ENCODE measurements at regions not wholly inside any gene's neighbourhood (a gene's known extent, or its start where the extent isn't known, plus 50 kb on each side); places are given as distances from the start of the nearest gene placed in this dataset.
"Not testable (repeated sequence)": the region's sequence is repeated elsewhere in the genome, so short reads cannot be mapped to it uniquely, and the experiment has no call there.

DNA sequence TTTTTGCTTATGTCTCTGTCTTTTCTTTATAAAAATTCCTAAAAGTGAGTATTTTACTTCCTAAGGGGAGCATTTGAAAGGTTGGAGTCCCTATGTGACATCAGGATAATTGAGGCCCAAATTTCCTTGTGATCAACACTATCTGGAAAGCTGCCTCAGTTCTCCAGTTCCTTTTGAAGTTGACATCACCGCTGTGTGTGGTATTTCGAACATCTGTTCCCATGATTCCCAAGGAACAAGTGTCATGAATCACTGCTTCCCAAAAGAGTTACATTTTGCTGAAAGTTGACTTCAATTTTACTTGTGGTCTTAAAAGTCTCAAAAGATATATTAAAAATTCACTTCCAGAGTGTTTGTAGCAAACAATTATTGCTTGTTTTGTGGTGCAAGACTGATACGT, 452.1 kb upstream of the RGMB start:
- H3K79me2 ChIP-seq (ENCODE audit: insufficient read depth, low read length) = no peaks in the 10 kb centered on the region
- Mint-ChIP-seq H3K4me1 (no peaks in the 10 kb centered on the region), H3K4me3 (no peak overlapping the region), H3K27me3 (ENCODE audit: low read depth in 3 of 3) (no peaks in the 10 kb centered on the region), H3K27ac (no peak overlapping the region), H3K9me3 (peaks cover 0 to 7% (median 2%) of the 10 kb centered on the region in 7 donors), H3K36me3 (no peaks in the 10 kb centered on the region)
- no peaks in the 10 kb centered on the region for H4K20me1 ChIP-seq (ENCODE audit: insufficient read depth, low read length)
- H3K9me3 ChIP-seq (replicated peaks in 1 of 2; ENCODE audit: control insufficient read depth in 1 of 2, insufficient read depth in 1 of 2, low read length in 2 of 2) = peaks cover 0 to 2% of the 10 kb centered on the region in 2 donors
- no peak overlapping the region for H3K27ac ChIP-seq (ENCODE audit: low read depth in 1 of 2, low read length in 2 of 2)
- no peak overlapping the region for H3K9ac ChIP-seq (ENCODE audit: insufficient read depth, low read length, poor library complexity, severe bottlenecking)
- no peaks in the 10 kb centered on the region for H3K27me3 ChIP-seq (ENCODE audit: control insufficient read depth in 2 of 2, insufficient read depth in 2 of 2, low read length in 2 of 2)
- H2AFZ ChIP-seq (ENCODE audit: insufficient read depth, low read depth, low read length, poor library complexity, severe bottlenecking) = no peak overlapping the region
- WGBS (ENCODE audit: insufficient coverage) = 92% methylated on average over 2 of the region's 3 CpGs
- no peak for DNase-seq
- H3K4me2 ChIP-seq (replicated peaks; ENCODE audit: extremely low read depth, low read length, poor library complexity, severe bottlenecking) = no peak overlapping the region
- no peak overlapping the region for H3K4me3 ChIP-seq (replicated peaks in 1 of 3; ENCODE audit: low read depth in 2 of 3, low read length in 3 of 3)
- H3K4me1 ChIP-seq (ENCODE audit: control insufficient read depth in 1 of 2, insufficient read depth in 2 of 2, low read length in 2 of 2) = no peaks in the 10 kb centered on the region
- intact Hi-C loops (cut with micrococcal nuclease) = no loop called here
- TF ChIP-seq, protein P1, sequence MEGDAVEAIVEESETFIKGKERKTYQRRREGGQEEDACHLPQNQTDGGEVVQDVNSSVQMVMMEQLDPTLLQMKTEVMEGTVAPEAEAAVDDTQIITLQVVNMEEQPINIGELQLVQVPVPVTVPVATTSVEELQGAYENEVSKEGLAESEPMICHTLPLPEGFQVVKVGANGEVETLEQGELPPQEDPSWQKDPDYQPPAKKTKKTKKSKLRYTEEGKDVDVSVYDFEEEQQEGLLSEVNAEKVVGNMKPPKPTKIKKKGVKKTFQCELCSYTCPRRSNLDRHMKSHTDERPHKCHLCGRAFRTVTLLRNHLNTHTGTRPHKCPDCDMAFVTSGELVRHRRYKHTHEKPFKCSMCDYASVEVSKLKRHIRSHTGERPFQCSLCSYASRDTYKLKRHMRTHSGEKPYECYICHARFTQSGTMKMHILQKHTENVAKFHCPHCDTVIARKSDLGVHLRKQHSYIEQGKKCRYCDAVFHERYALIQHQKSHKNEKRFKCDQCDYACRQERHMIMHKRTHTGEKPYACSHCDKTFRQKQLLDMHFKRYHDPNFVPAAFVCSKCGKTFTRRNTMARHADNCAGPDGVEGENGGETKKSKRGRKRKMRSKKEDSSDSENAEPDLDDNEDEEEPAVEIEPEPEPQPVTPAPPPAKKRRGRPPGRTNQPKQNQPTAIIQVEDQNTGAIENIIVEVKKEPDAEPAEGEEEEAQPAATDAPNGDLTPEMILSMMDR (IDR thresholded peaks at IDR 0.05) = no peak
- H3K36me3 ChIP-seq (replicated peaks in 1 of 2; ENCODE audit: control insufficient read depth in 1 of 2, insufficient read depth in 2 of 2, low read length in 2 of 2) = no peaks in the 10 kb centered on the region

DNA sequence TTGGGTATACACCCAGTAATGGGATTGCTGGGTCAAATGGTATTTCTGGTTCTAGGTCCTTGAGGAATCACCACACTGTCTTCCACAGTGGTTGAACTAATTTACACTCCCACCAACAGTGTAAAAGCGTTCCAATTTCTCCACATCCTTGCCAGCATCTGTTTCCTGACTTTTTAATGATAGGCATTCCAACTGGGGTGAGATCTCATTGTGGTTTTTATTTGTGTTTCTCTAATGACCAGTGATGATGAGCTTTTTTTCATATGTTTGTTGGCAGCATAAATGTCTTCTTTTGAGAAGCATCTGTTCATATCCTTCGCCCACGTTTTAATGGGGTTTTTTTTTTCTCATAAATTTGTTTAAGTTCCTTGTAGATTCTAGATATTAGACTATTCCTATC, 448.3 kb upstream of the RGMB start:
- H3K4me3 Mint-ChIP-seq; intact Hi-C loops (cut with micrococcal nuclease); H3K27ac ChIP-seq (ENCODE audit: low read depth in 1 of 2, low read length in 2 of 2); H2AFZ ChIP-seq (ENCODE audit: insufficient read depth, low read depth, low read length, poor library complexity, severe bottlenecking); H3K4me2 ChIP-seq (replicated peaks; ENCODE audit: extremely low read depth, low read length, poor library complexity, severe bottlenecking); H4K20me1 ChIP-seq (ENCODE audit: insufficient read depth, low read length); H3K36me3 ChIP-seq (replicated peaks in 1 of 2; ENCODE audit: control insufficient read depth in 1 of 2, insufficient read depth in 2 of 2, low read length in 2 of 2); H3K9ac ChIP-seq (ENCODE audit: insufficient read depth, low read length, poor library complexity, severe bottlenecking); H3K4me3 ChIP-seq (replicated peaks in 1 of 3; ENCODE audit: low read depth in 2 of 3, low read length in 3 of 3); H3K4me1 ChIP-seq (ENCODE audit: control insufficient read depth in 1 of 2, insufficient read depth in 2 of 2, low read length in 2 of 2); H3K9me3 Mint-ChIP-seq; H3K27me3 ChIP-seq (ENCODE audit: control insufficient read depth in 2 of 2, insufficient read depth in 2 of 2, low read length in 2 of 2); DNase-seq; H3K27ac Mint-ChIP-seq; H3K27me3 Mint-ChIP-seq (ENCODE audit: low read depth in 3 of 3); H3K79me2 ChIP-seq (ENCODE audit: insufficient read depth, low read length); H3K36me3 Mint-ChIP-seq; H3K4me1 Mint-ChIP-seq; H3K9me3 ChIP-seq (replicated peaks in 1 of 2; ENCODE audit: control insufficient read depth in 1 of 2, insufficient read depth in 1 of 2, low read length in 2 of 2): not testable (repeated sequence)
- no CpG with 5 or more reads among the region's 3 CpGs for WGBS (ENCODE audit: insufficient coverage)
